ENCODE measurements at regions not wholly inside any gene's neighbourhood (a gene's known extent, or its start where the extent isn't known, plus 50 kb on each side); places are given as distances from the start of the nearest gene placed in this dataset.

GRCh38 chr4:110953191-110953590, 330.3 kb upstream of the PITX2 start:
- DNase-seq (ENCODE audit: extremely low read depth, low read depth, low spot score): no peak

GRCh38 chr4:110953898-110954297, 331.0 kb upstream of the PITX2 start:
- DNase-seq (ENCODE audit: extremely low read depth, low read depth, low spot score): no peak

GRCh38 chr4:110955748-110956147, 332.9 kb upstream of the PITX2 start:
- DNase-seq (ENCODE audit: extremely low read depth, low read depth, low spot score): no peak

- no peak for DNase-seq (ENCODE audit: extremely low read depth, low read depth, low spot score)
Observed at GRCh38 chr4:110959041-110959643, 336.3 kb upstream of the PITX2 start.

GRCh38 chr4:110961066-110961465, 338.2 kb upstream of the PITX2 start:
- no peak for DNase-seq (ENCODE audit: extremely low read depth, low read depth, low spot score)

- DNase-seq (ENCODE audit: extremely low read depth, low read depth, low spot score): no peak
Observed at GRCh38 chr4:110962616-110963015, 339.7 kb upstream of the PITX2 start.

- no peak for DNase-seq (ENCODE audit: extremely low read depth, low read depth, low spot score)
Observed at GRCh38 chr4:110963662-110964280, 340.9 kb upstream of the PITX2 start.

- DNase-seq (ENCODE audit: extremely low read depth, low read depth, low spot score): no peak
Observed at GRCh38 chr4:110967936-110968335, 345.1 kb upstream of the PITX2 start.

- no peak for DNase-seq (ENCODE audit: extremely low read depth, low read depth, low spot score)
Observed at GRCh38 chr4:110970642-110971041, 347.8 kb upstream of the PITX2 start.

GRCh38 chr4:110975338-110975737, 352.5 kb upstream of the PITX2 start:
- no peak for DNase-seq (ENCODE audit: extremely low read depth, low read depth, low spot score)

GRCh38 chr4:110977554-110977953, 354.7 kb upstream of the PITX2 start:
- DNase-seq (ENCODE audit: extremely low read depth, low read depth, low spot score): no peak

- no peak for DNase-seq (ENCODE audit: extremely low read depth, low read depth, low spot score)
Observed at GRCh38 chr4:110978761-110979160, 355.9 kb upstream of the PITX2 start.

GRCh38 chr4:110982486-110982885, 359.6 kb upstream of the PITX2 start:
- no peak for DNase-seq (ENCODE audit: extremely low read depth, low read depth, low spot score)

- DNase-seq (ENCODE audit: extremely low read depth, low read depth, low spot score): no peak
Observed at GRCh38 chr4:110988722-110989121, 365.8 kb upstream of the PITX2 start.

GRCh38 chr4:110989125-110989524, 366.2 kb upstream of the PITX2 start:
- DNase-seq (ENCODE audit: extremely low read depth, low read depth, low spot score): no peak

GRCh38 chr4:110994781-110995180, 371.9 kb upstream of the PITX2 start:
- DNase-seq (ENCODE audit: extremely low read depth, low read depth, low spot score): no peak

GRCh38 chr4:110998320-110998719, 375.4 kb upstream of the PITX2 start:
- DNase-seq (ENCODE audit: extremely low read depth, low read depth, low spot score): no peak

GRCh38 chr4:111011458-111011857, 388.6 kb upstream of the PITX2 start:
- no peak for DNase-seq (ENCODE audit: extremely low read depth, low read depth, low spot score)

GRCh38 chr4:111013846-111014245, 391.0 kb upstream of the PITX2 start:
- no peak for DNase-seq (ENCODE audit: extremely low read depth, low read depth, low spot score)

- DNase-seq (ENCODE audit: extremely low read depth, low read depth, low spot score): no peak
Observed at GRCh38 chr4:111014537-111014936, 391.7 kb upstream of the PITX2 start.

GRCh38 chr4:111016416-111016815, 393.5 kb upstream of the PITX2 start:
- no peak for DNase-seq (ENCODE audit: extremely low read depth, low read depth, low spot score)

- DNase-seq (ENCODE audit: extremely low read depth, low read depth, low spot score): no peak
Observed at GRCh38 chr4:111018216-111018615, 395.3 kb upstream of the PITX2 start.

- no peak for DNase-seq (ENCODE audit: extremely low read depth, low read depth, low spot score)
Observed at GRCh38 chr4:111020476-111020875, 397.6 kb upstream of the PITX2 start.

Data from glomerular endothelial cell (primary cell).